DMS 273 (cell line): ENCODE measurements at regions not wholly inside any gene's neighbourhood (a gene's known extent, or its start where the extent isn't known, plus 50 kb on each side); places are given as distances from the start of the nearest gene placed in this dataset.

Source experiments
- DNase-seq: peaks from one replicate; lab custom pipeline; 2025; ENCODE audit not compliant: unreplicated experiment; lab: John Stamatoyannopoulos, UW

DNA sequence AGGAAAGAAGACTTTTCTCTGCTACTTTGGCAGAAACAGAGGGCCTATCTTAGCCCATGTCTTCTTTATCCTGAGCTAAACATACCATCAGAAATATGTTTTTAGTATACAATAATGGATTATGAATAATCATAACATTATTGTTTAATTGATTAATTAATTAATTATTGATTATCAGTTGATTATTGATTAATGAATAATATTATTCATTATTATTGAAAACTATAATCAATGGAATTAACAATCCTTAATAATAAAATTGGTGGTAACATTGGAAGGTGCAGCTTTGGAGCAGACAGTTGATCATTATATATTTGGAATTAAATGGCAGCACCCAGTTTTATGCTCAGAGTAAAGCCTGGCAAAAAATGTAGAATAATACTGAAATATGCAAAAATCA lies 655.9 kb upstream of the ARGLU1 start:
- no peak for DNase-seq

DNA sequence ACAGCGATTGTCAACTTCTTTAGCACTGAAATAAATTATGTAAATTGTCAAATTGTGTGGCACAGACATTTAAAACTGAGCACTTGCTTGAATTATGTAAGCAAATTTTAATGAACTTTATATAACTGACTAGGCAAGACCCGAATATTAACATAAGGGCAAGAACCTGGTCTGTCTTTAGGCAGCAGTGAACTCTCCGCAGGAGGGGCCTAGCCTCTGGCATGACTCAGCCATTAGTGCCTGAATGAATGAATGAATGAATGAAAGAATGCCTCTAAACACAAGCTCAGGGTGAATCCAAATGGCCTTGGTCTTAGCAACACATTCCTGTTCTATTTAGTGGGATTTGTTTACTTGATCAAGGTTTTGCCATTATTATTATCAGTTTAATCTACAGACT lies 654.7 kb upstream of the ARGLU1 start:
- DNase-seq: no peak

- DNase-seq: no peak
Observed at GRCh38 chr13:107220245-107220644, 652.3 kb upstream of the ARGLU1 start.

GRCh38 chr13:107217251-107217650 lies 649.3 kb upstream of the ARGLU1 start:
- no peak for DNase-seq

GRCh38 chr13:107216046-107216755 lies 648.3 kb upstream of the ARGLU1 start:
- no peak for DNase-seq

DNA sequence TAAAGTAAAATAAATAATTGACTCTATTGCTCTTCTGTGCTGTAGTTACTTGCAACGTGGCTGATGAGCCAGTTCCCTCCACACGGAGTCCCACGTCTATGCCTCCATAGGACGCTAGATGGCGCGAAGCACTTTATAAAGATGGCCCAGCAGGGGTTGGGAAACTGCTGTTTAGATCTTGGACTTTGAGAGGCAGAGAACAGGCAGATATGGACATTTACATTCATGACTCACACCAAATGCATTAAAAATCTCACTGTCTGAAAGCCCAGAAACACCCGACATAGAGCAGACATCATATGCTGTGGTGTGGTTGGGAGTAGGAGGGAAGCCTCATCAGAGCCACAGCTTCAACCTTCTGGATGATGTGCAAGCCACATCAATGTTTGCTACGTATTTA lies 643.1 kb upstream of the ARGLU1 start:
- DNase-seq: peak; percentile 79

DNA sequence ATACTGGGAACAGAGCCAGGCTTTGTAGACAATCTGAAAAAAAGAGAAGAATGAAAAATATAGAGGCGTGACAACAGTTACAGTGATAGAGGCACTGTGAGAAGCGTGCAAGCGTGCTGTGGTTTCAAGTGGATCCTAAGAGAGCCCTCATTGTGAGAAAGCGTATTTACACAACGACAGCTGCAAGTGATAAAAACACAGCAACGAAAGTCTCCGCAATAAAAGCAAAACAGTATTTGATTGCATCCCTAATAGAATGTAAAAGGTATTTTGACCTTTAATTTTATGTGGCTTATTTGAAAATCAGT lies 642.7 kb upstream of the ARGLU1 start:
- DNase-seq: no peak

GRCh38 chr13:107209824-107210722 lies 642.1 kb upstream of the ARGLU1 start:
- no peak for DNase-seq

DNA sequence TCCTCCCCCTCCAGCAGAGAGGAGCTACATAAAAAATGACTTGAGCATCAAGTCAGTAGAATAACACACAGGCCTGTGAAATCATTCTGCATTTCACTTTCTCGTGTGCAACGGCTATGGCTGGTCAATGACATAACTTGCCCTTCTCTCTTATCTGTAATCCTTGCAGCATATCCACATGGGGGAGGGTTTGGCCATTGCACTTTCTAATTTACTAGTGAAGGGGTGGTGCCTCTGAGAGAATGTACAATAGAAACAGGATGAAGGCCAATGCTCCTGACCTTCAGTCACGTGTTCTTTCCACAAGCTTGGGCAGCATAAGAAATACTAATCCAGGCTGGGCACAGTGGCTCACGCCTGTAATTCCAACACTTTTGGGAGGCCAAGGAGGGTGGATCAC lies 641.0 kb upstream of the ARGLU1 start:
- DNase-seq: no peak

DNA sequence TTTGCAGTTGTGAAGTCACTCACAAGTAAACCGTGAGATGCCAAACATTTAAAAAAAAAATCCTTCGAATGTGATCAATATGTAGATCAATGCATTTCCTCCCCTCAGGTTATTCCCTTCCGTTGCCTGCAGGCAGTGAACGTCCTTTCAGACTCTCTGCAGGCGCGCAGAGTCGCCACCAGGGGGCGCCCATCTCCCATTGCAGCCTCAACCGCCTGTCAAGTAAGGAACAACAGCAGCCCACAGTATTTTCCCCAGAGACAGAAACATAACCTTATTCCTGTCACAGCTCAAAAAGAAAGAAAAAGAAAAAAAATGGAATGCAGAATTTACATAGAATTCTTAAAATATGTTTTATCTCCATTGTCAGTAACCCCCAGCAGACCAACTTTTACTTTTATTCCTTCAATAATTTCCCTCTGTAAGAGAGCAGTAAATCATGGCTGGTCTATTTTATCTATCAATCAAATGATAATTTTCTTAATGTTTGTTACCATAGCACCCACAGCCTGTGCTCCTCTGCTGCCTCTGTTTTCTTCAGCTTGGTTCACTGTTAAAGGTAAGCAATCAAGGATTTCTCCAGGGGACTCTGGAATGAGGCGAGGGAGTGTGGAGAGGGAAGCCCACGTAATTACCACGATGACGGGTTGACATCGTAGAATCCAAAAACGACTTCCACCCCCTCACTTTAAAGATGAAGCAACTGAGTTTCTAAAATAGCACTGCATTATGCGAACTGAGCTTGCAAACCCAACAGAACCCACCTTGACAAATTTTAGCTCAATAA lies 637.6 kb upstream of the ARGLU1 start:
- DNase-seq: peak; percentile 63

- DNase-seq: peak; percentile 11
Observed at GRCh38 chr13:107203146-107203847, 635.4 kb upstream of the ARGLU1 start.

GRCh38 chr13:107202371-107203023 lies 634.6 kb upstream of the ARGLU1 start:
- no peak for DNase-seq

DNA sequence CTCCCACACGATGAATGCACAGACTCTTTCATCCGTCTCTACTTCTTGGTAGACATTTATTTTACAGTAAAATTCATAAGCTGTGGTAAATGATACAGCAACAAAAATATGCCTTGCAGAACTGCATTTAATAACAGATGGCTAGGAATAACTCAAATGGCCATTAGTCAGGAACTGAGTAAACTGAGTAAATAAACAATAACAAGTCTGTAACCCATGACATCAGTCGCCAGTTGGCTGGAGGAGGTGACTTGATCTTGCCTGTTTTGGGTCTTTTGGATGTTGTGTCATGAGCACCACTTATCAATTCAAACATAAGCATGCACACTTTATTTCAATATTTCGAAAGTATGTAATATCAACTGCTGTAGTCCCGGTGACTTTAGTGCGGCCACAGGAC lies 632.6 kb upstream of the ARGLU1 start:
- DNase-seq: no peak

GRCh38 chr13:107192289-107192688 lies 624.4 kb upstream of the ARGLU1 start:
- no peak for DNase-seq

- DNase-seq: no peak
Observed at GRCh38 chr13:107190065-107190464, 622.1 kb upstream of the ARGLU1 start.

DNA sequence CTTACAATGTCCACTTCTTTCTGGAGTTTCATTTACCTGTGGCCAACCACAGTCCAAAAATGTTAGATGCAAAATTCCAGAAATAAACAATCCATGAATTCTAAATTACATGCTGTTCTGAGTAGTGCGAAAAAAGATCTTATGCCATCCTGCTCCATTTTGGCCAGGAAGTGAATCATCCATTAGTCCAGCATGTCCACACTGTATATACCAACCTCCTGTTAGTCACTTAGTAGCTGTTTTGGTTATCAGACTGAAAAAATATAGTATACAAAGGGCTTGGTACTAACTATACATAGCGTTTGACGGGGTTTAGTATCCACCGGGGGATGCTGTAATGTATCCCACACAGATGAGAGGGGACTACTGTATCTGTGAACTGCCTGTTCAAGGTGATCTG lies 618.0 kb upstream of the ARGLU1 start:
- DNase-seq: no peak

DNA sequence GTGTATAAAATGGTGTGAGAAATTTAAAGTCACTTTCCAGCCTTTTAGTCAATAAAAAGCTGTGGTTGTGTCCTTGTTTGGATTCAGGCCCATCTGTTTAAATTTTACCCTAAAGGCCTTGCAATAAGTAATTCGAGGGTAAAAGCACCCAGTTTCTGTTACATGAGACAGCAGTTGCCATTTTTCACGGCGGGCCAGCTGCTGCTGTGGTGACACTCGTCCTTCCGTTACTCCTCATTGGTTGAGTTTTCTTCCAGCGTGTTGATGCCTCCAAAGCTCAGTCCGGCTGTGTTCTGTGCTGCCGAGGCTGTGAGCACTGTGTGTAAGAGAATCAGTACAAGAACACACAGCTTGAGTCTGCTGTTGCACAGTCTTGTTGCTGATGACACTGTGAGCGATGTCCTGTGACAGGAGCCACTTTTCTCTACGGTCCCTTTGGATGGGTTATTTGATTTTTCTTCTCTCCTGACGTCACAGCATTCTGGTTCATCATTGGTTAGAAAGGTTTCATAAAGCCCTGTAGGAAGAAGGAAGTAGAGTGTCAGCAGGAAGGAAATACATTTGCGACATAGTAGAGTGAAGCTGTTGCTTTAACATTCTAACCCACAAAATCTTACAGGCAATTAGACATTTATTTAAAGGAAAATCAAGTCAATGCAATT lies 602.5 kb upstream of the ARGLU1 start:
- no peak for DNase-seq

DNA sequence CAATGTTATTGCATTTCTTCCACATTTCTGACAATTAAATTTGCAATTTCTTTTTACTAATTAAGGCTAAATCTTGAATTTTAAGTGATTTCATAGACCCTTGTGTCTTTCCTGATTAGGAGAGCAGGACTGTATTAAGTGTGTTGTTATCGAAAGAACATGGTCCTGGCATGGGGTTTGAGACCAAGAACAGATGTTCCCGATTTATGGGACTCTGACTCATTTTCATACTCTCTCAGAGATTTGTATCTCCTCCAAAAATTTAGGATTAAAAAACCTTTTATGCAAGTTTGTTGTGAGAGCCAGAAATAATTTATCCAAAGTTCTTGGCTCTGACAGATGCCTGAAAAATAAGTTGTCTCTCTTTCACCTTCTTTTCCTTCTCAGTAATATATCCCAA lies 589.3 kb upstream of the ARGLU1 start:
- peak; percentile 0 for DNase-seq

- DNase-seq: peak; percentile 5
Observed at GRCh38 chr13:107144432-107144831, 576.5 kb upstream of the ARGLU1 start.

- DNase-seq: no peak
Observed at GRCh38 chr13:107141767-107142166, 573.8 kb upstream of the ARGLU1 start.
